A673 (cell line): ENCODE measurements at regions not wholly inside any gene's neighbourhood (a gene's known extent, or its start where the extent isn't known, plus 50 kb on each side); places are given as distances from the start of the nearest gene placed in this dataset.

Source experiments
- EZH2 ChIP-seq: fragments of 200-600 bp; sonication (generic); IDR thresholded peaks from 2 replicates; pipeline ENCODE4 v1.6.1; 2017; ENCODE audit warnings: borderline replicate concordance, low read depth, mild to moderate bottlenecking, mixed read lengths, antibody characterized with exemption, low read length; ENCODE audit not compliant: poor library complexity, severe bottlenecking
- TF ChIP-seq, protein P1 (sequence below): fragments of 300-800, 200-600 bp; sonication (generic); conservative IDR thresholded peaks from 2 replicates; pipeline ENCODE4 v1.5.1; 2017; ENCODE audit warnings: low read depth, mild to moderate bottlenecking, antibody characterized with exemption, low read length, moderate library complexity, mixed read lengths

- TF ChIP-seq, protein P1, sequence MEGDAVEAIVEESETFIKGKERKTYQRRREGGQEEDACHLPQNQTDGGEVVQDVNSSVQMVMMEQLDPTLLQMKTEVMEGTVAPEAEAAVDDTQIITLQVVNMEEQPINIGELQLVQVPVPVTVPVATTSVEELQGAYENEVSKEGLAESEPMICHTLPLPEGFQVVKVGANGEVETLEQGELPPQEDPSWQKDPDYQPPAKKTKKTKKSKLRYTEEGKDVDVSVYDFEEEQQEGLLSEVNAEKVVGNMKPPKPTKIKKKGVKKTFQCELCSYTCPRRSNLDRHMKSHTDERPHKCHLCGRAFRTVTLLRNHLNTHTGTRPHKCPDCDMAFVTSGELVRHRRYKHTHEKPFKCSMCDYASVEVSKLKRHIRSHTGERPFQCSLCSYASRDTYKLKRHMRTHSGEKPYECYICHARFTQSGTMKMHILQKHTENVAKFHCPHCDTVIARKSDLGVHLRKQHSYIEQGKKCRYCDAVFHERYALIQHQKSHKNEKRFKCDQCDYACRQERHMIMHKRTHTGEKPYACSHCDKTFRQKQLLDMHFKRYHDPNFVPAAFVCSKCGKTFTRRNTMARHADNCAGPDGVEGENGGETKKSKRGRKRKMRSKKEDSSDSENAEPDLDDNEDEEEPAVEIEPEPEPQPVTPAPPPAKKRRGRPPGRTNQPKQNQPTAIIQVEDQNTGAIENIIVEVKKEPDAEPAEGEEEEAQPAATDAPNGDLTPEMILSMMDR, result no peak
- TF ChIP-seq EZH2, result no peak
Measured at GRCh38 chr6:156638581-156638980, 138.6 kb upstream of the ARID1B start.
